ENCODE measurements at regions not wholly inside any gene's neighbourhood (a gene's known extent, or its start where the extent isn't known, plus 50 kb on each side); places are given as distances from the start of the nearest gene placed in this dataset.

DNA sequence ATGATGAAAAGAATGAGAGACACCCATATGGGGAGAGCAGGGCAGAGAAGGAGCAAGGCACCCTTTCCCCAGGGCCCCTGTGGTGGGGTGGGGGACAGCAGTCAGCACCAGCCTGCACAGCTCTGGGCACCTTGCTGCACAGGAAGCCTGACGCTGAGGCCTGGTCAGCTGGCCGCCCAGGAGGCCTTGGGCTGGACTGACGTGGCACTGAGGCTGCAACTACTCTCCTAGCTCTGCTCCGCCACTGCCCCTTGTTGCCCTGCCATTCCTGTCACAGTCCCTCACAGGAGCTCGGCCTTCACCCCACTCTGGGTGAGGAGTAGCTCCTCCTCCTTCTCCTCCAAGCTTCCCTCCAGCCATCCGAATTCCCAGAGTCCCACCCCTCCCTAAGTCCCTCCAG lies 99.7 kb downstream of the CPN2 start:
- intact Hi-C loops (cut with DNase I) = no loop called here
- H3K9me3 ChIP-seq = no peaks in the 10 kb centered on the region
- H3K4me1 ChIP-seq = no peaks in the 10 kb centered on the region
- H3K4me3 ChIP-seq = no peak overlapping the region
- no peak for DNase-seq (ENCODE audit: low spot score in 2 of 2)
- no peaks in the 10 kb centered on the region for H3K27me3 ChIP-seq
- H3K36me3 ChIP-seq = no peaks in the 10 kb centered on the region
- TF ChIP-seq, protein P1, sequence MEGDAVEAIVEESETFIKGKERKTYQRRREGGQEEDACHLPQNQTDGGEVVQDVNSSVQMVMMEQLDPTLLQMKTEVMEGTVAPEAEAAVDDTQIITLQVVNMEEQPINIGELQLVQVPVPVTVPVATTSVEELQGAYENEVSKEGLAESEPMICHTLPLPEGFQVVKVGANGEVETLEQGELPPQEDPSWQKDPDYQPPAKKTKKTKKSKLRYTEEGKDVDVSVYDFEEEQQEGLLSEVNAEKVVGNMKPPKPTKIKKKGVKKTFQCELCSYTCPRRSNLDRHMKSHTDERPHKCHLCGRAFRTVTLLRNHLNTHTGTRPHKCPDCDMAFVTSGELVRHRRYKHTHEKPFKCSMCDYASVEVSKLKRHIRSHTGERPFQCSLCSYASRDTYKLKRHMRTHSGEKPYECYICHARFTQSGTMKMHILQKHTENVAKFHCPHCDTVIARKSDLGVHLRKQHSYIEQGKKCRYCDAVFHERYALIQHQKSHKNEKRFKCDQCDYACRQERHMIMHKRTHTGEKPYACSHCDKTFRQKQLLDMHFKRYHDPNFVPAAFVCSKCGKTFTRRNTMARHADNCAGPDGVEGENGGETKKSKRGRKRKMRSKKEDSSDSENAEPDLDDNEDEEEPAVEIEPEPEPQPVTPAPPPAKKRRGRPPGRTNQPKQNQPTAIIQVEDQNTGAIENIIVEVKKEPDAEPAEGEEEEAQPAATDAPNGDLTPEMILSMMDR (IDR thresholded peaks at IDR 0.05) = no peak
- no peak overlapping the region for H3K27ac ChIP-seq

DNA sequence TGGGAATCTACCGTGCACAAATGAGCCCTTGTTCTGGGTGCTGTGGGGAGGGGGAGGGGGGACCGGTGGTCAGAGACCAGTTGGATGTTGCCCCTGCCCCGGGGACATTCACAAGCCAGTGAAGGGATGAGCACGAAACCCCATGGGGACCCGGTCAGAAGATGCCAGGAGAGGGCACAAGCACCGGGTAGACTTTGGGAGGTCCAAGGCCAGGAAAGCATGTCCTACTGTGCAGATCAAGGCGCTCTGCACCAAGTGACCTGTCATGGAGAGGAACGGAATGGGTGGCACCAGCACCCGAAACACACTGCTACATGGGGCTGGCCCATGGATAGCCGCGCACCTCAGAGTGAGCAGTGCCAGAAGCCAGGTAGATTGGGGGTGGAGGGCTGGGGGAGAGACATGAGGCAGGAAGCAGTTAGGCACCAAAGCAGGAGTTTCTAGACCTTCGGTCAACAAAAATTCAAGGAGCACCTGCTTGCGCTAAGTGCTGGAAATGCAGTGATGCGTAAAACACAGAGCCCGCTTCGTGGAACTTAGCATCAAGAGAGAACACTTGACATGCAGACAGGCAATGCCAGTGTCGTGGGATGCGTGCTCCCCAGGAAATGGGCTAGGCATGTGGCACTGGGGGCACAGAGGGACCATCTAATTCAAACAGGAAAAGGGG lies 99.1 kb downstream of the CPN2 start:
- Histone ChIP-seq H3K4me1 (no peaks in the 10 kb centered on the region), H3K4me3 (no peak overlapping the region), H3K36me3 (no peaks in the 10 kb centered on the region), H3K27ac (no peak overlapping the region), H3K27me3 (no peaks in the 10 kb centered on the region), H3K9me3 (no peaks in the 10 kb centered on the region)
- DNase-seq (ENCODE audit: low spot score in 2 of 2) = no peak
- TF ChIP-seq, protein P1 (IDR thresholded peaks at IDR 0.05) = no peak
- intact Hi-C loops (cut with DNase I) = no loop called here

DNA sequence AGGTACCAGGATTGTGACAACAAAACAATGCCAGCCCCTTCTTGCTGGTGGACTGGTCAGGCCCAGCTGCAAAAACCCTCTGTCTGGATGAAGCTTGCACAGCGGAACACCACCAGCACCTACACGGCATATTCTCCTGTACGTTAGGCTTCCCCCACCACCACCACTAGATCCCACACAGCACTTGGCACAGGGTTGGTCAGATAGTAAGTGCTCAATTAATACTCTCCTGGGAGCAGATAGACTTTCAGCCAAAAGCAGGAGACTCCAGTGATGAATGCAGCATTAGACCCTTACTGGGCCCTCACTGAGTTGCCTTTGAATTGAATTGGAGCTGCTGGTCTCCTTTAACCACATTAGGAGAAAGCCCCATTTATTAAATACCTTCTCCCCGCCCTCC lies 97.9 kb downstream of the CPN2 start:
- peaks cover 0 to 4% of the 10 kb centered on the region in 2 donors for H3K9me3 ChIP-seq
- TF ChIP-seq, protein P1 (IDR thresholded peaks at IDR 0.05) = no peak
- no peak overlapping the region for H3K4me3 ChIP-seq
- H3K36me3 ChIP-seq = no peaks in the 10 kb centered on the region
- intact Hi-C loops (cut with DNase I) = no loop called here
- H3K4me1 ChIP-seq = no peaks in the 10 kb centered on the region
- no peak overlapping the region for H3K27ac ChIP-seq
- H3K27me3 ChIP-seq = no peaks in the 10 kb centered on the region
- no peak for DNase-seq (ENCODE audit: low spot score in 2 of 2)

DNA sequence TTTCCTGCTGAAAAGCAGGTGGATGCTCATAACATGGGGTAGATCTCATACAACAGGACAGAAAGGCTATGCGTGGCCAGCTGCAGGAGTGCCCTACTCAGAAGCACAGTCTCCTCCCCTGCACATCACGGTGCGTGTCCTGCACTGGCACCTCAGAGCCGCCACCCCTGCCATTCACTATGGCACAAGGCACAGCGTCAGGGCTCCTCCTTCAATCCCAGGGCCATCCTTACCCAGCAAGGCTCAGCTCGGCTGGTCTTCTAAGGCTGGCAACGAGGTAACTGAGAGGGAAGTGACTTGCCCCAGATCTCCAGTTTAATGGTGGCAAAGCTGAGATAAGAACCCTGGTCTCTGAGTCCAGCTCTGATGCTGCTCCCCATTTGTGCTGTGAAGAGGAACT lies 97.1 kb downstream of the CPN2 start:
- H3K27me3 ChIP-seq = no peaks in the 10 kb centered on the region
- H3K4me3 ChIP-seq = no peak overlapping the region
- H3K9me3 ChIP-seq = peaks cover 0 to 8% of the 10 kb centered on the region in 2 donors
- no peak overlapping the region for H3K27ac ChIP-seq
- H3K36me3 ChIP-seq = no peaks in the 10 kb centered on the region
- no peaks in the 10 kb centered on the region for H3K4me1 ChIP-seq
- intact Hi-C loops (cut with DNase I) = no loop called here
- no peak for DNase-seq (ENCODE audit: low spot score in 2 of 2)
- TF ChIP-seq, protein P1 (IDR thresholded peaks at IDR 0.05) = no peak

DNA sequence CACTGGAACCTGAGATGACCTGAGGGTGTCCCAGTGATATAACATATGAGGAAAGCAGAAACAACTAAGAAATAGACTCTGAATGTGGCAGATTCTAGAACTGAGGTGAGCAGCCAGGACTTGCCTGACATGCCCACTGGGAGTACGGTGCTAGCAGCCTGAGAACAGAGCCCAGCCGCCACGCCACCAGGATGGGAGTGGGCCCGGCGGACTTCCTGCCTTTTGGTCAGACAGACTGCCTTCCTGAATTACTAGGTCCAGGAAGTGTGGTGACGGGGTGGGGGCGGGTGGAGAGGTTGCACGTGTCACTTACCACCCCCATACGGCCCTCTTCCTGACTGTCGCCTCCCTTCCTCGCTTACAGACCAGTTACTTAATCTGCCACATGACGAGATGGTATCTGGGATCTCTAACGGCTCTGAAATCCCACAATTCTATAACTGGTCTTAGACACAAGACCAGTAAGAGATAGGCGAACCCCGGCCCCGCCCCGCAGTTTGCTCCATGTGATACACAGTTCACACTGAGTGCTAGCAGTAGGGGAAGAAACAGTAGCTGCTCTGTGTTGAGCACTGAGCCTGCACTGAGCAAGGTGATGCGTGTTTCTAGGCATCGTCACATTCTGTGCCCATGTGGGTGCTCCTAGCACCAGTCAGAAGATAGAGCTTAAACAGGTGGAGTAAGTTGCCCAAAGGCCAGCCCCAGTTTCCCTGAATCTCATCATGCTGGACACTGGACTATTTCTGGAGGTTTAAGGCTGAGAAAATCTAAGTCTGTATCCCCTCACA lies 95.7 kb downstream of the CPN2 start:
- H3K36me3 ChIP-seq = no peaks in the 10 kb centered on the region
- peaks cover 0 to 8% of the 10 kb centered on the region in 2 donors for H3K9me3 ChIP-seq
- H3K27ac ChIP-seq = no peak overlapping the region
- H3K4me3 ChIP-seq = no peak overlapping the region
- intact Hi-C loops (cut with DNase I) = no loop called here
- H3K27me3 ChIP-seq = no peaks in the 10 kb centered on the region
- H3K4me1 ChIP-seq = no peaks in the 10 kb centered on the region
- TF ChIP-seq, protein P1 (IDR thresholded peaks at IDR 0.05) = no peak
- peak in 1 of 2 donors; percentile 75 for DNase-seq (ENCODE audit: low spot score in 2 of 2)
